GM10248 (cell line): ENCODE measurements at regions not wholly inside any gene's neighbourhood (a gene's known extent, or its start where the extent isn't known, plus 50 kb on each side); places are given as distances from the start of the nearest gene placed in this dataset.
"Not testable (repeated sequence)": the region's sequence is repeated elsewhere in the genome, so short reads cannot be mapped to it uniquely, and the experiment has no call there.

ENCODE experiments used
- CTCF ChIA-PET: fragments of 300-600 bp; sonication (Branson Sonifier 250); formaldehyde crosslinking; extraction: SDS; loops from one replicate; lab custom pipeline; 2021; ENCODE audit warnings: antibody characterized with exemption; lab: Yijun Ruan, JAX
- POLR2A ChIA-PET: fragments of 350-650 bp; sonication (Branson Sonifier 250); formaldehyde crosslinking; extraction: SDS; loops from one replicate; lab custom pipeline; 2020; ENCODE audit warnings: antibody characterized with exemption; lab: Yijun Ruan, JAX
- DNase-seq: peaks from one replicate; pipeline ENCODE4 v3.0.0; 2012; ENCODE audit errors: extremely low spot score
- CTCF ChIP-seq: IDR thresholded peaks from 2 replicates; pipeline ENCODE4 v1.5.1; 2012; ENCODE audit warnings: mild to moderate bottlenecking, low read depth; ENCODE audit errors: extremely low read depth, missing control alignments, control extremely low read depth

- POLR2A ChIA-PET: no interaction called here
Observed at GRCh38 chr1:232859216-232859615, 54.0 kb downstream of the MAP10 start.

GRCh38 chr1:232861107-232861506, 55.9 kb downstream of the MAP10 start:
- TF ChIP-seq CTCF: no peak
- no peak for DNase-seq
- ChIA-PET CTCF (no interaction called here), POLR2A (no interaction called here)

More at GRCh38 chr1:232859216-232859615, 54.0 kb downstream of the MAP10 start:
- no peak for TF ChIP-seq CTCF
- DNase-seq: no peak
- CTCF ChIA-PET: interaction anchor here (1.0 kb wide), 1 partner anchor 12 kb away, joined by 3 read pairs; no protein-coding TSS in a partner anchor

GRCh38 chr1:232863544-232864275, 58.5 kb downstream of the MAP10 start:
- CTCF ChIA-PET: no interaction called here

GRCh38 chr1:232865102-232865931, 60.1 kb downstream of the MAP10 start:
- ChIA-PET POLR2A (no interaction called here), CTCF (no interaction called here)
- TF ChIP-seq CTCF: no peak
- DNase-seq: no peak

More at GRCh38 chr1:232863544-232864275, 58.5 kb downstream of the MAP10 start:
- POLR2A ChIA-PET: no interaction called here
- no peak for TF ChIP-seq CTCF
- no peak for DNase-seq

- ChIA-PET CTCF (no interaction called here), POLR2A (no interaction called here)
- TF ChIP-seq CTCF: no peak
- no peak for DNase-seq
Observed at GRCh38 chr1:232868793-232869491, 63.7 kb downstream of the MAP10 start.

GRCh38 chr1:232871291-232871969, 66.2 kb downstream of the MAP10 start:
- CTCF ChIA-PET: interaction anchor here (1.7 kb wide), 1 partner anchor 8 kb away, joined by 4 read pairs; no protein-coding TSS in a partner anchor
- DNase-seq, POLR2A ChIA-PET: not testable (repeated sequence)
